K562 (cell line): ENCODE measurements at regions not wholly inside any gene's neighbourhood (a gene's known extent, or its start where the extent isn't known, plus 50 kb on each side); places are given as distances from the start of the nearest gene placed in this dataset.

ENCODE experiments used
- ARID2 ChIP-seq: fragments of 450-650 bp; IDR thresholded peaks from 2 replicates; pipeline ENCODE4 v1.6.1; 2017; ENCODE audit warnings: antibody characterized with exemption, mild to moderate bottlenecking
- CBX3 ChIP-seq, 2 experiments: IDR thresholded peaks; 1 replicate in 1 of 2; 2 replicates in 1 of 2; pipeline ENCODE4 v1.6.1; 2012; ENCODE audit warnings: inconsistent platforms in 2 of 2, low read length in 2 of 2, borderline replicate concordance in 1 of 2, control low read depth in 1 of 2
- CEBPB ChIP-seq: fragments of 450-650 bp; IDR thresholded peaks from 2 replicates; pipeline ENCODE4 v1.6.1; 2016; ENCODE audit warnings: missing genetic modification characterization, missing compliant biosample characterization
- CTCF ChIP-seq, 3 experiments: IDR thresholded peaks in 2 of 3; conservative IDR thresholded peaks in 1 of 3; 2 replicates each; pipeline ENCODE4 v1.5.1; 2011 to 2012; ENCODE audit warnings: low read length in 3 of 3, mild to moderate bottlenecking in 3 of 3, control low read depth in 2 of 3, improper control_type of control experiment in 1 of 3, inconsistent platforms in 1 of 3, low read depth in 1 of 3, mixed read lengths in 1 of 3, moderate library complexity in 1 of 3; ENCODE audit not compliant: insufficient read depth in 2 of 3
- ELK1 ChIP-seq: sonication (generic); formaldehyde crosslinking; IDR thresholded peaks from 2 replicates; pipeline ENCODE4 v1.8.1; 2022; ENCODE audit warnings: missing genetic modification reagents
- GABPA ChIP-seq: fragments of 200-800 bp; sonication (Bioruptor generic); conservative IDR thresholded peaks from 2 replicates; pipeline ENCODE4 v1.6.1; 2016; ENCODE audit warnings: low read depth, missing genetic modification characterization, missing compliant biosample characterization
- KHSRP ChIP-seq: fragments of 450-650 bp; IDR thresholded peaks from 2 replicates; pipeline ENCODE4 v1.6.1; 2017
- LEF1 ChIP-seq: fragments of 450-650 bp; IDR thresholded peaks from 2 replicates; pipeline ENCODE4 v1.6.1; 2016; ENCODE audit warnings: mild to moderate bottlenecking
- MAX ChIP-seq: sonication (generic); formaldehyde crosslinking; IDR thresholded peaks from 2 replicates; pipeline ENCODE4 v1.9.0; 2022; ENCODE audit warnings: mild to moderate bottlenecking, missing genetic modification reagents
- NFXL1 ChIP-seq: fragments of 450-650 bp; formaldehyde crosslinking; IDR thresholded peaks from 2 replicates; pipeline ENCODE4 v1.4.0; 2021; ENCODE audit warnings: mild to moderate bottlenecking
- POU5F1 ChIP-seq: fragments of 150-350 bp; IDR thresholded peaks from 2 replicates; pipeline ENCODE4 v1.6.1; 2014; ENCODE audit warnings: borderline replicate concordance, low read length, low read depth, mild to moderate bottlenecking; ENCODE audit not compliant: partially characterized antibody
- SP2 ChIP-seq: IDR thresholded peaks from 2 replicates; pipeline ENCODE4 v1.6.1; 2011; ENCODE audit warnings: mild to moderate bottlenecking, low read depth, low read length, moderate library complexity; ENCODE audit not compliant: poor library complexity, severe bottlenecking; ENCODE audit errors: extremely low read depth
- TSC22D4 ChIP-seq: fragments of 450-650 bp; IDR thresholded peaks from 2 replicates; pipeline ENCODE4 v1.6.1; 2016; ENCODE audit warnings: missing genetic modification characterization, missing biosample characterization, control low read depth
- ZBTB49 ChIP-seq: sonication (generic); formaldehyde crosslinking; IDR thresholded peaks from 2 replicates; pipeline ENCODE4 v1.8.0; 2022; ENCODE audit warnings: missing genetic modification reagents, mild to moderate bottlenecking, borderline replicate concordance

- no peak for TF ChIP-seq SP2
- TF ChIP-seq POU5F1: no peak
- TF ChIP-seq ELK1 (CRISPR knock-in tag): no peak
- no peak for TF ChIP-seq CTCF (IDR thresholded peaks at IDR 0.05 in 2 of 3, conservative IDR thresholded peaks at IDR 0.05 in 1 of 3; ENCODE audit: insufficient read depth in 2 of 3, low read depth in 1 of 3, low read length in 3 of 3)
- TF ChIP-seq GABPA (tag): no peak
- no peak for TF ChIP-seq CBX3 (IDR thresholded peaks at IDR 0.05; ENCODE audit: borderline replicate concordance in 1 of 2, low read length in 2 of 2)
- TF ChIP-seq TSC22D4 (tag): no peak
- TF ChIP-seq NFXL1 (CRISPR knock-in tag): no peak
- TF ChIP-seq ZBTB49 (CRISPR knock-in tag): no peak
- TF ChIP-seq CEBPB (tag): no peak
- TF ChIP-seq LEF1: no peak
- TF ChIP-seq ARID2: no peak
- no peak for TF ChIP-seq MAX (CRISPR knock-in tag)
- TF ChIP-seq KHSRP: no peak
These were observed 357.5 kb downstream of the ZWINT start for GRCh38 chr10:56003555-56003954.
